Astrocyte (in vitro differentiated cells and primary cell): ENCODE measurements at regions not wholly inside any gene's neighbourhood (a gene's known extent, or its start where the extent isn't known, plus 50 kb on each side); places are given as distances from the start of the nearest gene placed in this dataset.

ENCODE experiments used
- CTCF ChIP-seq: IDR thresholded peaks from 2 replicates; pipeline ENCODE4 v1.5.1; 2011; ENCODE audit warnings: low read depth, mild to moderate bottlenecking, inconsistent platforms, low read length, moderate library complexity; ENCODE audit not compliant: insufficient read depth
- EZH2 ChIP-seq: IDR thresholded peaks from 2 replicates; pipeline ENCODE4 v1.6.1; 2012; ENCODE audit warnings: mild to moderate bottlenecking, low read length, inconsistent platforms; ENCODE audit not compliant: insufficient read depth

- TF ChIP-seq EZH2 (no peak), CTCF (no peak)
Measured at GRCh38 chr7:84612981-84613681, 418.5 kb upstream of the SEMA3A start.
